Activated CD4-positive, alpha-beta T cell treated with anti-CD3 and anti-CD28 coated beads for 36 hours (primary cell): ENCODE measurements at regions not wholly inside any gene's neighbourhood (a gene's known extent, or its start where the extent isn't known, plus 50 kb on each side); places are given as distances from the start of the nearest gene placed in this dataset.
"Not testable (repeated sequence)": the region's sequence is repeated elsewhere in the genome, so short reads cannot be mapped to it uniquely, and the experiment has no call there.

Experiments
- ATAC-seq: fragments of 200-7000 bp; cut with Tn5 transposase; one replicate; pipeline ENCODE4 v1.10.0; 2021; ENCODE audit warnings: mild to moderate bottlenecking, moderate library complexity
- CTCF ChIA-PET: fragments of 350-600 bp; sonication (Branson Sonifier 250); formaldehyde crosslinking; loops from one replicate; lab custom pipeline; 2021; ENCODE audit warnings: antibody characterized with exemption; lab: Charles Lee
- POLR2A ChIA-PET: fragments of 350-600 bp; sonication (Branson Sonifier 250); formaldehyde crosslinking; loops from one replicate; lab custom pipeline; 2021; ENCODE audit warnings: antibody characterized with exemption, inconsistent platforms; lab: Charles Lee
- DNase-seq: peaks from one replicate; pipeline ENCODE4 v3.0.0-alpha.2; 2020
- H3K27ac Mint-ChIP-seq: one replicate; pipeline ENCODE4 v1.8.0; 2021; ENCODE audit warnings: mixed read lengths
- H3K27me3 Mint-ChIP-seq: one replicate; pipeline ENCODE4 v1.8.0; 2021; ENCODE audit warnings: mixed read lengths
- H3K36me3 Mint-ChIP-seq: one replicate; pipeline ENCODE4 v1.8.0; 2021; ENCODE audit warnings: low read depth, mixed read lengths
- H3K4me1 Mint-ChIP-seq: one replicate; pipeline ENCODE4 v1.8.0; 2021; ENCODE audit warnings: mixed read lengths
- H3K4me3 Mint-ChIP-seq: one replicate; pipeline ENCODE4 v1.8.0; 2021; ENCODE audit warnings: mild to moderate bottlenecking, moderate library complexity, mixed read lengths
- H3K9me3 Mint-ChIP-seq: one replicate; pipeline ENCODE4 v1.8.0; 2021; ENCODE audit warnings: low read depth, mixed read lengths
- intact Hi-C, 2 experiments: fragments of 100-400 bp; cut with DNase I in 1 of 2; cut with micrococcal nuclease in 1 of 2; formaldehyde crosslinking; loops; one replicate each; pipeline versions ENCODE4 v1.14.2 to v1.15.1; 2022 to 2024; cut with DNase I, micrococcal nuclease

- H3K36me3 Mint-ChIP-seq = no peaks in the 10 kb centered on the region
- intact Hi-C loops = no loop called here
- POLR2A ChIA-PET = no interaction called here
- DNase-seq = no peak
- no peak overlapping the region for H3K4me3 Mint-ChIP-seq
- no peaks in the 10 kb centered on the region for H3K27me3 Mint-ChIP-seq
- H3K4me1 Mint-ChIP-seq = no peaks in the 10 kb centered on the region
- no peak overlapping the region for H3K27ac Mint-ChIP-seq
- CTCF ChIA-PET = no interaction called here
- H3K9me3 Mint-ChIP-seq = peaks cover 6% of the 10 kb centered on the region
- no peak for ATAC-seq
Measured at GRCh38 chr6:94196891-94197290, 777.5 kb upstream of the EPHA7 start.

GRCh38 chr6:94190030-94190429, 770.7 kb upstream of the EPHA7 start:
- intact Hi-C loops = no loop called here
- Mint-ChIP-seq H3K4me1 (no peaks in the 10 kb centered on the region), H3K27me3 (no peaks in the 10 kb centered on the region), H3K4me3 (no peak overlapping the region), H3K36me3 (no peaks in the 10 kb centered on the region), H3K9me3 (peaks cover 10% of the 10 kb centered on the region), H3K27ac (no peak overlapping the region)
- CTCF ChIA-PET = no interaction called here
- POLR2A ChIA-PET = no interaction called here
- ATAC-seq (no peak), DNase-seq (no peak)

GRCh38 chr6:94184666-94185464, 765.5 kb upstream of the EPHA7 start:
- intact Hi-C loops = no loop called here
- Mint-ChIP-seq H3K27ac (no peak overlapping the region), H3K27me3 (no peaks in the 10 kb centered on the region), H3K9me3 (peaks cover 6% of the 10 kb centered on the region), H3K4me3 (no peak overlapping the region), H3K4me1 (no peaks in the 10 kb centered on the region), H3K36me3 (no peaks in the 10 kb centered on the region)
- DNase-seq (no peak), ATAC-seq (no peak)
- ChIA-PET POLR2A (no interaction called here), CTCF (no interaction called here)

- Mint-ChIP-seq H3K4me1 (no peaks in the 10 kb centered on the region), H3K27ac (no peak overlapping the region), H3K9me3 (peaks cover 6% of the 10 kb centered on the region), H3K27me3 (no peaks in the 10 kb centered on the region), H3K4me3 (no peak overlapping the region), H3K36me3 (no peaks in the 10 kb centered on the region)
- intact Hi-C loops = no loop called here
- DNase-seq (no peak), ATAC-seq (no peak)
- ChIA-PET CTCF (no interaction called here), POLR2A (no interaction called here)
Measured at GRCh38 chr6:94177429-94177828, 758.1 kb upstream of the EPHA7 start.

- intact Hi-C loops = no loop called here
- ATAC-seq (no peak), DNase-seq (no peak)
- no peaks in the 10 kb centered on the region for H3K4me1 Mint-ChIP-seq
- H3K9me3 Mint-ChIP-seq = peaks cover 20% of the 10 kb centered on the region
- no peaks in the 10 kb centered on the region for H3K27me3 Mint-ChIP-seq
- H3K4me3 Mint-ChIP-seq = no peak overlapping the region
- ChIA-PET POLR2A (no interaction called here), CTCF (no interaction called here)
- H3K27ac Mint-ChIP-seq = no peak overlapping the region
- H3K36me3 Mint-ChIP-seq = no peaks in the 10 kb centered on the region
Measured at GRCh38 chr6:94175465-94175864, 756.1 kb upstream of the EPHA7 start.

GRCh38 chr6:94163877-94164276, 744.5 kb upstream of the EPHA7 start:
- no peak for DNase-seq
- Mint-ChIP-seq H3K4me1 (no peaks in the 10 kb centered on the region), H3K9me3 (peaks cover 13% of the 10 kb centered on the region), H3K4me3 (no peak overlapping the region), H3K36me3 (no peaks in the 10 kb centered on the region), H3K27ac (no peak overlapping the region), H3K27me3 (no peaks in the 10 kb centered on the region)
- intact Hi-C loops = no loop called here
- ChIA-PET CTCF (no interaction called here), POLR2A (no interaction called here)
- ATAC-seq = no peak

- ChIA-PET CTCF (no interaction called here), POLR2A (no interaction called here)
- Mint-ChIP-seq H3K27ac (no peak overlapping the region), H3K4me3 (no peak overlapping the region), H3K36me3 (no peaks in the 10 kb centered on the region), H3K4me1 (no peaks in the 10 kb centered on the region), H3K9me3 (peaks cover 4% of the 10 kb centered on the region), H3K27me3 (no peaks in the 10 kb centered on the region)
- intact Hi-C loops = no loop called here
- ATAC-seq (no peak), DNase-seq (no peak)
Measured at GRCh38 chr6:94150886-94151285, 731.5 kb upstream of the EPHA7 start.

GRCh38 chr6:94144807-94145206, 725.4 kb upstream of the EPHA7 start:
- Mint-ChIP-seq H3K9me3 (peaks cover 2% of the 10 kb centered on the region), H3K27ac (no peak overlapping the region), H3K36me3 (no peaks in the 10 kb centered on the region), H3K27me3 (no peaks in the 10 kb centered on the region), H3K4me3 (no peak overlapping the region), H3K4me1 (no peaks in the 10 kb centered on the region)
- DNase-seq = no peak
- CTCF ChIA-PET = no interaction called here
- intact Hi-C loops = no loop called here
- POLR2A ChIA-PET = no interaction called here
- no peak for ATAC-seq

GRCh38 chr6:94137178-94137577, 717.8 kb upstream of the EPHA7 start:
- ATAC-seq, H3K4me3 Mint-ChIP-seq, CTCF ChIA-PET: not testable (repeated sequence)

GRCh38 chr6:94133106-94133505, 713.7 kb upstream of the EPHA7 start:
- POLR2A ChIA-PET = no interaction called here
- CTCF ChIA-PET = no interaction called here
- no peak overlapping the region for H3K4me3 Mint-ChIP-seq
- no peak overlapping the region for H3K27ac Mint-ChIP-seq
- H3K9me3 Mint-ChIP-seq = peaks cover 2% of the 10 kb centered on the region
- intact Hi-C loops = no loop called here
- DNase-seq = no peak
- H3K27me3 Mint-ChIP-seq = no peaks in the 10 kb centered on the region
- no peaks in the 10 kb centered on the region for H3K4me1 Mint-ChIP-seq
- ATAC-seq = no peak
- H3K36me3 Mint-ChIP-seq = no peaks in the 10 kb centered on the region

More at GRCh38 chr6:94137178-94137577, 717.8 kb upstream of the EPHA7 start:
- H3K36me3 Mint-ChIP-seq, H3K27ac Mint-ChIP-seq, H3K27me3 Mint-ChIP-seq, DNase-seq, H3K9me3 Mint-ChIP-seq, POLR2A ChIA-PET, intact Hi-C loops, H3K4me1 Mint-ChIP-seq: not testable (repeated sequence)

- Mint-ChIP-seq H3K27ac (no peak overlapping the region), H3K27me3 (no peaks in the 10 kb centered on the region), H3K4me3 (no peak overlapping the region), H3K4me1 (no peaks in the 10 kb centered on the region), H3K9me3 (no peaks in the 10 kb centered on the region), H3K36me3 (no peaks in the 10 kb centered on the region)
- no peak for ATAC-seq
- no peak for DNase-seq
- ChIA-PET CTCF (no interaction called here), POLR2A (no interaction called here)
- intact Hi-C loops = no loop called here
Measured at GRCh38 chr6:94131271-94131670, 711.9 kb upstream of the EPHA7 start.

- no peak for DNase-seq
- POLR2A ChIA-PET = no interaction called here
- no peak overlapping the region for H3K27ac Mint-ChIP-seq
- no peak for ATAC-seq
- no peaks in the 10 kb centered on the region for H3K9me3 Mint-ChIP-seq
- CTCF ChIA-PET = no interaction called here
- intact Hi-C loops = no loop called here
- no peaks in the 10 kb centered on the region for H3K36me3 Mint-ChIP-seq
- H3K27me3 Mint-ChIP-seq = no peaks in the 10 kb centered on the region
- H3K4me3 Mint-ChIP-seq = no peak overlapping the region
- no peaks in the 10 kb centered on the region for H3K4me1 Mint-ChIP-seq
Measured at GRCh38 chr6:94130478-94130877, 711.1 kb upstream of the EPHA7 start.
